Activated T-helper 9 cell treated with anti-CD3 and anti-CD28 coated beads, Interleukin-2, amount 50 U/mL, for 16 hours (primary cell): ENCODE measurements at regions not wholly inside any gene's neighbourhood (a gene's known extent, or its start where the extent isn't known, plus 50 kb on each side); places are given as distances from the start of the nearest gene placed in this dataset.

Experiments
- DNase-seq: peaks from one replicate; pipeline ENCODE4 v3.0.0-alpha.2; 2020; ENCODE audit warnings: low read depth

GRCh38 chr6:29884261-29884660 lies 56.6 kb downstream of the HLA-G start:
- no peak for DNase-seq

DNA sequence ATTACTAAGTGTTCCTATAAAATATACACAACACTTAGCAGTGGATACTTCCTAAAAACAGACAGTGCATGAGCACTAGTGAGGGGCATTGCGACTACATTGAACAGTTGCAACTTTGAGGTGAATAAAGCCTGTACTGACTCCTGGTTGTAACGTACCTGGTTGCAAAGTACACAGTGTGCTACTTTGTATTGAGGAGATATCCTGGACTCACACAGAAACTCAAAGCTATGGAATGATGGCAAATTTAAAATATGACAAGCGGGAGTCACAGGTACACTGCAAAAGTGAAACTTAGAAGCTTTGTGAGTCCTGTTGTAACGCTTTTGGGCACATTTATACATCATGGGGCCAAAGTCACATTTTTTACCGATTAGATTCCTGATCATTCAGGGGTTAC lies 55.6 kb upstream of the HLA-A start:
- no peak for DNase-seq

GRCh38 chr6:29887330-29887818 lies 55.0 kb upstream of the HLA-A start:
- peak; percentile 33 for DNase-seq

GRCh38 chr6:29887819-29888776 lies 54.2 kb upstream of the HLA-A start:
- peak; percentile 70 for DNase-seq
